Uterus (tissue), 3 donors: ENCODE measurements at regions not wholly inside any gene's neighbourhood (a gene's known extent, or its start where the extent isn't known, plus 50 kb on each side); places are given as distances from the start of the nearest gene placed in this dataset.

Experiments
- DNase-seq, 2 donors: peaks; one replicate each; pipeline ENCODE4 v3.0.0-alpha.2; 2019 to 2020
- H3K27ac ChIP-seq, 2 donors: fragments of 200-600 bp; sonication (generic); 1 replicate in 1 of 2; 2 replicates in 1 of 2; pipeline ENCODE4 v1.5.1; 2016 to 2018
- H3K27me3 ChIP-seq, 2 donors: fragments of 200-600 bp; sonication (generic); one replicate each; pipeline ENCODE4 v1.5.1; 2018 to 2019; ENCODE audit warnings: control low read depth in 1 of 2
- H3K36me3 ChIP-seq, 2 donors: fragments of 200-600 bp; sonication (generic); one replicate each; pipeline ENCODE4 v1.5.1; 2019; ENCODE audit warnings: control low read depth in 1 of 2
- H3K4me1 ChIP-seq, 2 donors: fragments of 200-600 bp; sonication (generic); one replicate each; pipeline ENCODE4 v1.5.1; 2018 to 2019; ENCODE audit warnings: control low read depth in 1 of 2
- H3K4me3 ChIP-seq, 2 donors: fragments of 200-600 bp; sonication (generic); 1 replicate in 1 of 2; 2 replicates in 1 of 2; pipeline ENCODE4 v1.5.1; 2018 to 2019; ENCODE audit warnings: mild to moderate bottlenecking in 1 of 2
- H3K9me3 ChIP-seq, 2 donors: fragments of 200-600 bp; sonication (generic); one replicate each; pipeline ENCODE4 v1.5.1; 2019; ENCODE audit warnings: control low read depth in 1 of 2
- CTCF ChIP-seq, 4 experiments: fragments of 200-600 bp in 2 of 4; fragments of 450-650 bp in 2 of 4; sonication (generic) in 2 of 4; IDR thresholded peaks; one replicate each; pipeline ENCODE4 v1.5.1; 2016 to 2019; ENCODE audit warnings: antibody characterized with exemption in 4 of 4, mild to moderate bottlenecking in 2 of 4, moderate library complexity in 1 of 4
- POLR2A ChIP-seq, 2 donors: fragments of 450-650 bp; IDR thresholded peaks; one replicate each; pipeline ENCODE4 v1.6.1; 2016; ENCODE audit warnings: antibody characterized with exemption in 2 of 2, mild to moderate bottlenecking in 1 of 2, moderate library complexity in 1 of 2
- intact Hi-C: fragments of 100-400 bp; cut with DNase I; formaldehyde crosslinking; loops from one replicate; pipeline ENCODE4 v1.15.1; 2023; ENCODE audit warnings: low total_unique reads
- donor health status: DM: yes; HTN: yes; CAD: no.

DNA sequence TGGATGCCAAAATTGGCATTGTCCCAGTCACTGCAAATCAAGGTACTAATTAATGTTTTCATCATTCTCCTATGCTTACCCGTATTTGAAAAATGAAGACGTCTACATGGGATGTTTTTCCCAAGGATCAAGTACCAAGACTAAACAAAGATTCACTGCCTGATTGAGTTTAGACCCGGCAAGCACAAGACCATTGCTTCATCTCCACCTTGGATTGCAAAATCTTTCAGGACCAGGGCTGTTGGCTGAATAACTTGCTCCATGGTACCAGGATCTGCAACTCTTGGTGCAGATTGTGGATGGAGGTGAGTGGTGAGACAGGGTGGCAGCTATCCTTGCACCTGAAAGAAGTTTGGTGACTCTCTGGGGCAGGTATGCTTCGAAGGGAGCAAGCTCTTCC lies 122.5 kb upstream of the ETS2 start:
- peaks cover 0 to 5% of the 10 kb centered on the region in 2 donors for H3K4me1 ChIP-seq
- intact Hi-C loops: no loop called here
- H3K9me3 ChIP-seq: no peaks in the 10 kb centered on the region
- no peak for DNase-seq
- TF ChIP-seq CTCF (IDR thresholded peaks at IDR 0.05) (no peak), POLR2A (IDR thresholded peaks at IDR 0.05) (no peak)
- no peaks in the 10 kb centered on the region for H3K27me3 ChIP-seq
- no peak overlapping the region for H3K4me3 ChIP-seq
- no peaks in the 10 kb centered on the region for H3K36me3 ChIP-seq
- no peak overlapping the region for H3K27ac ChIP-seq

GRCh38 chr21:38688068-38688467 lies 117.7 kb upstream of the ETS2 start:
- Histone ChIP-seq H3K36me3 (no peaks in the 10 kb centered on the region), H3K27me3 (peaks cover 0 to 3% of the 10 kb centered on the region in 2 donors), H3K27ac (no peak overlapping the region), H3K4me1 (no peaks in the 10 kb centered on the region), H3K4me3 (no peak overlapping the region), H3K9me3 (no peaks in the 10 kb centered on the region)
- intact Hi-C loops: no loop called here
- no peak for DNase-seq
- TF ChIP-seq POLR2A (IDR thresholded peaks at IDR 0.05) (no peak), CTCF (IDR thresholded peaks at IDR 0.05) (no peak)

GRCh38 chr21:38691631-38692030 lies 114.1 kb upstream of the ETS2 start:
- H3K27me3 ChIP-seq: peaks cover 0 to 3% of the 10 kb centered on the region in 2 donors
- no peaks in the 10 kb centered on the region for H3K9me3 ChIP-seq
- no peak for DNase-seq
- no peaks in the 10 kb centered on the region for H3K36me3 ChIP-seq
- H3K4me1 ChIP-seq: no peaks in the 10 kb centered on the region
- no peak overlapping the region for H3K4me3 ChIP-seq
- H3K27ac ChIP-seq: no peak overlapping the region
- TF ChIP-seq CTCF (IDR thresholded peaks at IDR 0.05) (no peak), POLR2A (IDR thresholded peaks at IDR 0.05) (no peak)
- intact Hi-C loops: no loop called here

GRCh38 chr21:38696579-38696978 lies 109.2 kb upstream of the ETS2 start:
- TF ChIP-seq POLR2A (IDR thresholded peaks at IDR 0.05) (no peak), CTCF (IDR thresholded peaks at IDR 0.05) (no peak)
- no peak overlapping the region for H3K4me3 ChIP-seq
- no peaks in the 10 kb centered on the region for H3K4me1 ChIP-seq
- H3K27me3 ChIP-seq: no peaks in the 10 kb centered on the region
- no peaks in the 10 kb centered on the region for H3K36me3 ChIP-seq
- DNase-seq: no peak
- intact Hi-C loops: no loop called here
- H3K9me3 ChIP-seq: no peaks in the 10 kb centered on the region
- no peak overlapping the region for H3K27ac ChIP-seq

GRCh38 chr21:38699048-38699447 lies 106.7 kb upstream of the ETS2 start:
- H3K27me3 ChIP-seq: no peaks in the 10 kb centered on the region
- no peak overlapping the region for H3K27ac ChIP-seq
- no peak for DNase-seq
- intact Hi-C loops: no loop called here
- H3K36me3 ChIP-seq: no peaks in the 10 kb centered on the region
- no peak overlapping the region for H3K4me3 ChIP-seq
- TF ChIP-seq CTCF (IDR thresholded peaks at IDR 0.05): no peak
- TF ChIP-seq POLR2A (IDR thresholded peaks at IDR 0.05): no peak
- H3K9me3 ChIP-seq: no peaks in the 10 kb centered on the region
- no peaks in the 10 kb centered on the region for H3K4me1 ChIP-seq
